ENCODE measurements at regions not wholly inside any gene's neighbourhood (a gene's known extent, or its start where the extent isn't known, plus 50 kb on each side); places are given as distances from the start of the nearest gene placed in this dataset.
"Not testable (repeated sequence)": the region's sequence is repeated elsewhere in the genome, so short reads cannot be mapped to it uniquely, and the experiment has no call there.

DNA sequence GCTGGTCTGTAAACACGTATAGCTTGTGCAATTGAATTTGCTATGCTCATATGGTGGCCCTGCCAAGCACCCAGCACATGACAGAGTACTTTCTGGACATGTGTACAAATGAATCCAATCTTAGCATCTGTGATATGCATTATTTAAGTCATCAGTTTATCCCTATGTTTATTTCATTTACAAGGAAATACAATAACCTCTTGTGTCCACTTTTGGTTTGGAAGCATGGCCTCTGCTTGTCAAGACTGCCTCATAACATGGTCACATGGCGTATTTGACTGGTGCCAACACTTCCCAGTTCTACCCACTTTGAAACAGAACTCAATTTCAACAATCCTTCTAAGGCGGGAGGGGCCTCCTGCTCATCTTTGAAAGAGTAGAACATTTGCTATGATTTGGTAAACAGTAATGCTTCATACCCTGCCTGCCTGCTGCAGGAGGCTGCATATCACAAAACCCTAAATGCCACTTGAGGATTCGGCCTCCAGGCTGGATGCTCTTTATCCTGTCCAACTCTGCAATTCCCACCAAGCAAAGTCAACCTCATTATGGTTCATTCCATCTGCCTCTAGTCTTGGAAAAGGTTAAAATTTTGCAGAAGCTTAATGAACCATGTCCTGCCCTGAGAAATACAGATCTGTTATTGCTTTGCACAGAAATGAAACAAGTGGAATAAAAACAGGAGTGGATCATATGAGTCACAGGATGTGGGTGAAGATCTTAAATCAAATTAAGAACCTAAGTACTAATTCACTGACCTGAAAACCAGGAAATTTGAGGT is 151.3 kb downstream of the CYSLTR2 start:
- no peak for DNase-seq (ENCODE audit: low read depth)
- H3K4me3 ChIP-seq (ENCODE audit: low read depth, low read length): no peak overlapping the region

DNA sequence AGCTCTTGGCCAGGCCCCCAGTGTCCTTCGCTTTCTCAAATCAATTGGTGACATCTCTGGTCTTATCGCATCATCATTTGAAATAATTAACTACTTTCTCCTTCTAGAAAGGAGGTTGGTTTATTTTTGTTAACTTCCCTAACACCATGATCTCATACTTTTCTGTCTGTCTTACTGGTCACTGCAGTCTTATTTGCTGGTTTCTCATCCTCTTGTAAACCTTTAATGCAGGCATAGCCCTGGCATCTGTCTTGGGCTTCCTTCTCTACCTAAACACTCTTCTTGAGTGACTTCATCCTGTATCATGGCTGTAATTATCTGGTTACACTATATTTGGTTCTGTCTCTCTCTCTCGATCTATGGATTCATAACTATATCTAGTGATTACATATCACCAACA is 152.8 kb downstream of the CYSLTR2 start:
- no peak overlapping the region for H3K4me3 ChIP-seq (ENCODE audit: low read depth, low read length)
- DNase-seq (ENCODE audit: low read depth): no peak

DNA sequence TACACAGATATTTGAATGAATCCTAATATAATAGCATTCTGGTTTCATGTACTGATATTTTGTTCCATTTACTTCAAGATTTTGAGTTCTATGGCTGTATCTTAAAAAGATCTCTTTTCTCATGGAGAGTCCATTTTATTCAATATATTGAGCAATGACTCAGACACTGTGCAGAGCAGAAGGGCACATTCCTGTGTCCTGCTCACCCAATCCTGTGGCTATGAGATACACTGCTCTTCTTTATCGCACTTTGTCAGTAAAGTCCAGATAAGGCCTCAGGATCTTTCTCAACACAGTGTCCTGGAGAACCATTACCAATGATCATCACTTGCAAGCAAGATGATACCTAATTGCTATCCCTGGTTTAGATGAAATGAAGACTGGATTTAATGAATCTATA is 155.0 kb downstream of the CYSLTR2 start:
- no peak for DNase-seq (ENCODE audit: low read depth)
- no peak overlapping the region for H3K4me3 ChIP-seq (ENCODE audit: low read depth, low read length)

DNA sequence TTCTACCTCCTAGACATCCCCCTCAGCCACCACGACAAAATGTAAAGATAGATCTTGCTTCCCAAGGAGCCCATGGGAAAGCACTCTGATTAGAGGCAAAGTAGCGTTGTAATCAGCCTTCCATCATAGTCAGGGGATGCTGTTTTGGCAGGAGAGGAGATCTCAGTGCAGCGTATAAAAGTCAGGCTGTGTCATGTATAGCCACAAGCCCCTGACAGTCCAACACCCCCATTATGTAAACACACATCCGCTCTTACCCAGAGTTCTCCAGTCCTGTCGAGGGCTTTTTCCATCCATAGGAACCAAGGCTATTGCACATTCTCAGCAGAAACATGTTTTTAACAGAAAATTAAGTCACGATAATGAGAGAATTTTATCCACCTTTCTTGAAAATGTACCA is 156.3 kb downstream of the CYSLTR2 start:
- DNase-seq (ENCODE audit: low read depth): no peak

DNA sequence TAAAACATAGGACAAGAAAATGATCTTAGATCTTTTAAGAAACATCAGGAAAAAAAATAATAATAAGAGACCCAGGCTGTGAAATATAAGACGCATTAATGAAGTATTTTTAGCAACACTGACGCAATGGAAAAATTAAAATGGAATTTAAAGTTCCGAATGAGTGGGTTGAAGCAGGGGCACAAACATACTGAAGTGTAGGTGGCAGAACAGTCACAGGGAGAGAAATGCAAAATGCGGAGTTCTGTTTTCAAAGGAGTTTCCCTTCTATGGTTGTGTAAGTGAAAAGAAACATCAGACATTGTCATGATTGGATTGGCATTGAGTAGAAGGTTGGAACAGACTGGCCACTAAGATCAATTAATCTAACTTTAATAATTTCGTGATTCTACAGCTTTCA is 159.8 kb downstream of the CYSLTR2 start:
- no peak overlapping the region for H3K4me3 ChIP-seq (ENCODE audit: low read depth, low read length)
- no peak for DNase-seq (ENCODE audit: low read depth)

More for the DNA sequence above, 156.3 kb downstream of the CYSLTR2 start:
- no peak overlapping the region for H3K4me3 ChIP-seq (ENCODE audit: low read depth, low read length)

DNA sequence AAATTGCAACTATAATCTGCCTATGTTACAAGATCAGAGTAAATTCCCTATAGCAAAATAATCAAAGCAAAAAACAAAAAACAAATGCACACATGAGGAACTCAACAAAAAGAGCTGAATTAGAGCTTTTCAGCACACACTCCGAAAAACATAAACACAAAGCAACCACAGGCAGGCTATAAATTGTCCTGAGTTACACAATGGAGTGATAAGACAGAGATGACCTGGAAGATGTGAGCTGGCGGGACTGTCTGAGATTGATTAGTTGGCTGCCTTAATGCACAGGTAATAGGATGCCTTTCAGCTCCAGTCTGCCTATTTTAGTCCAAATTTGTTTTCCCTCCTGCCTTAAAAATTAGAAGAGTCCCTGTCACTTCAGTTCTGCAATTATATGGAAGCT is 159.0 kb upstream of the FNDC3A start:
- DNase-seq (ENCODE audit: low read depth): no peak
- H3K4me3 ChIP-seq (ENCODE audit: low read depth, low read length): no peak overlapping the region

DNA sequence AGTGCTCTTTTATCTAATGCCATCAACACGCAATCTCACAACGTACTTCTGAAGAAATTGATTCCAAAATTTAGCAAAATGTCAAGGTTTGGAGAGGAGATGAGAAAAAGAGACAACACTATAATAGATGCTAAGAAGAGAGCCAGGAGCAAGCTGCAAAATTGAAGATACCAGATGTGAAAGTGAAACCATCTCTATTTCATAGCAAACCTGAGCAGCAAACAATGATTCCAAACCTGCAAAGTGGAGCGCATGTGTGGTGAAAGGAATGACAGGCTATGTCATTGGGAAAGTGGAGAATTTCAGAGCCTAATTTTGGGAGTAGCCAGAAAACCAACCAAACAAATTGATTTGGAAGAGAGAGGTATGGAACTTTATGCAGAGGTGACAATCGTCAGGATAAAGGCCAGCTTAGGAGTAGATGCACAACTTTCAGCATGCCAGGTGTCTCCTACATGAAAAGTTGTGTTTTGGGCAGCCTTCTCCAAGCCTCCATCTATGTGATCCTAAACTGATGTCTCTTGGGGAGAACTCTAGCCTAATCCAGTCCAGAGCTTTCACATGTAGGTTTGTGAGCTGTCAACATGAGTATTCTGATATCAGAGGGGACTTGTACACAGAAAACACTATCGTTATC is 158.4 kb upstream of the FNDC3A start:
- DNase-seq (ENCODE audit: low read depth): no peak
- no peak overlapping the region for H3K4me3 ChIP-seq (ENCODE audit: low read depth, low read length)

DNA sequence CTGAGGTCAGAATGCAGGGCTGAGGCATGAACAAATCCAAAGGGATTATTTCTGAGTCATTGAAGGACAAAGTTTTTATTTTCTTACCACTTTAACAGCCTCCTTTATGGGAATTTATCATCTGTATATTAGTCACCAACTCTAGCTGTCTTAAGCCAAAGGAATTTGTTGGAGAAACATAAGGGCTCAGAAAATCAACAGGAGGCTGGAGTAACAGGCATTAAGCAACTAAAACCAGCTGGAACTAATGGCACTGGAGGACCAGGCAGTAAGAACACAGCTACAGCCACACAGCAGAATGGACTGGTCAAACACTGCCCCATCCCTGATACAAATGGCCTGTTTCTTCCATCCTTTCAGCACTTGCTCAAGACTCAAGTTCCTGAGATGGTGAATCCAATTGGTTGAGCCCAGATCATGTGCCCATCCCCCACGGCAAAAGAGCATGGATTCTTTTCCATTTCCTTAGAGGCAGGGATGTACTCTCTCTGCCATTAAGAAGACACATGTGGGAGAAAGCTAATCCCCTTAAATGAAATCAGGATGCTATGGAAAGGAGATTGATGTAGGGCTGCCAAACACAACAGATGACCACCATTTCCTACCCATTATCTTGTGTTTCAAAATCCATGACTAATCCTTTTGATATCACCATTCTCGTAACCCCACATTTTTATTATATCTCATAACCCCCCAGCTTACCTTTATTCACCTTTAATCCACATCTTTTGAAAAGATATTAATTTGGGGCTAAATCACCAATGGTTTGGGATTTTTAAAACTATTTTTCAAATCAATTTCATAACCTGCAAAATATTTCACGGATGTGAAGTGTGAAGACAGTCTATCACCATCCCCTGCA is 157.0 kb upstream of the FNDC3A start:
- H3K4me3 ChIP-seq (ENCODE audit: low read depth, low read length): no peak overlapping the region
- peak; percentile 88 for DNase-seq (ENCODE audit: low read depth)

DNA sequence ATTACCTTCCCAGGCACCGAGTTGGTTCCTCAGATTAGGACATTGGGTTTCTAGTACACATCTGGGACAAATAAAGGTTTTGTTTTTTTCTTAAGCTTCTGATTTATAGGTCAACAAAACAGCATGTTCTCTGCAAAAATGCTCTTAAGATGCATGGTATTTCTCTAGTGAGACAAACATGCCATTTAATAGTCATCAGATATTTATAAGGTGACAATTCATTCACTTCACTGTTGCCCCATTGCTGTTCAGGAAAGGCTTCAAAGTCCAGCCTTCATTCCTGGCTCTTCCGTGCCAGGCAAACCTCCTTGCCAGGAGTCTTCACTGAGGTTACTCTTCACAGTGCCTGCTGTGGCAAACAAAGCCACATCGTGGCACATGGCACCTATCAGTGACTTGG is 156.3 kb upstream of the FNDC3A start:
- no peak overlapping the region for H3K4me3 ChIP-seq (ENCODE audit: low read depth, low read length)
- DNase-seq (ENCODE audit: low read depth): no peak

DNA sequence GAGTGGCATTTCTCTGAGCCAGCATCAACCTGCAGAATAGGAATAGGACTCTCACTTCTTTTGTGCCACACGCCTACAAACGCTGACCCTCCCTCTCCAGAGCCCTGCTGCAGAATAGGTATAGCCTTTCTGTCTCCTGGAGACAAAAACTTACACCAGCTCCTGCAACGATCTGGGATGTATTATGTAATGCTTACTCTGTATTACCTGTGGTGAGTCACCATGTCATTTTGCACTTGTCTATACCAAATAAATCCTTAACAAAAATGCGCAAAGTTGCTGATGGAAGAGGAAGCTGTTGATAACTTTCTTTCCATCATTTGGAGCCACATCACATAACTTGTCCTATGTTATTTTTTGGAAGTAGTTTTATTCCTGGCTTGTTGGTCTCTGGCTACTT is 155.8 kb upstream of the FNDC3A start:
- no peak overlapping the region for H3K4me3 ChIP-seq (ENCODE audit: low read depth, low read length)
- DNase-seq (ENCODE audit: low read depth): no peak

DNA sequence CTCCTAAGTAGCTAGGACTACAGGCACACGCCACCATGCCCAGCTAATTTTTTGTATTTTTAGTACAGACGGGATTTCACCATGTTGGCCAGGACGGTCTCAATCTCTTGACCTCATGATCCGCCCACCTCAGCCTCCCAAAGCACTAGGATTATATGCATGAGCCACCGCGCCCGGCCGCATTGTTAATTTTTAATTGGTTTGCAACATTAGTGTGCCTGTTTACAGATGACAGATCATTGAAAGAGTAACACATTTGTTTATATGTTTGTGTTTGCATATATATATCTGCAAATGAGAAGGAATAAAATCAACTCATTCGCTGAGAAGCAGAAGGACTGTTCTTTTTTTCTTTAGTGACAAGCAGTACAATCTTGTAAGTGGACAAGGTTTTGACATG is 152.2 kb upstream of the FNDC3A start:
- H3K4me3 ChIP-seq (ENCODE audit: low read depth, low read length): not testable (repeated sequence)

DNA sequence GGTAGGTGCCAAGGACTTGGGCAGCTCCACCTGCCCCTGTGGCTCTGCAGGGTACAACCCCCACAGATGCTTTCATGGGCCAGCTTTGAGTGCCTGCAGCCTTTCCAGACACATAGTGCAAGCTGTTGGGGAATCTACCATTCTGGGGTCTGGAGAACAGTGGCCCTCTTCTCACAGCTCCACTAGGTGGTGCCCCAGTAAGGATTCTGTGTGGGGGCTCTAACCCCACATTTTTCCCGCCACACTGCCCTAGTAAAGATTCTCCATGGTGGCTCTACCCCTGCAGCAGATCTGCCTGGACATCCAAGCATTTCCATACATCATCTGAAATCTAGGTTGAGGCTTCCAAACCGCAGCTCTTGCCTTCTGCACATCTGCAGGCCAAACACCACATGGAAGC is 149.7 kb upstream of the FNDC3A start:
- no peak overlapping the region for H3K4me3 ChIP-seq (ENCODE audit: low read depth, low read length)
- no peak for DNase-seq (ENCODE audit: low read depth)

More for the DNA sequence above, 152.2 kb upstream of the FNDC3A start:
- not testable (repeated sequence) for DNase-seq (ENCODE audit: low read depth)

DNA sequence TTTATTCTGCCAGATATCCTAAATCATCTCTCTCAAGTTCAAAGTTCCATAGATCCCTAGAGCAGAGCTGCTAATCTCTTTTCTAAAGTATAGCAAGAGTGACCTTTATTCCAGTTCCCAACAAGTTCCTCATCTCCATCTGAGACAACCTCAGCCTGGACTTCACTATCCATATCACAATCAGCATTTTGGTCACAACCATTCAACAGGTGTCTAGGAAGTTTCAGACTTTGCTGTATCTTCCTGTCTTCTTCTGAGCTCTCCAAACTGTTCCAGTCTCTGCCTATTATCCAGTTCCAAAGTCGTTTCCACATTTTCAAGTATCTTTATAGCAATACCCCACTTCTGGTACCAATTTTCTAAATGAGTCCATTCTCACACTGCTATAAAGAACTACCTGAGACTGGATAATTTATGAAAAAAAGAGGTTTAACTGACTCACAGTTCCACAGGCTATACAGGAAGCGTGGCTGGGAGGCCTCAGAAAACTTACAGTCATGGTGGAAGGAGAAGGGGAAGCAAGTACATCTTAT is 148.7 kb upstream of the FNDC3A start:
- DNase-seq (ENCODE audit: low read depth); H3K4me3 ChIP-seq (ENCODE audit: low read depth, low read length): not testable (repeated sequence)

DNA sequence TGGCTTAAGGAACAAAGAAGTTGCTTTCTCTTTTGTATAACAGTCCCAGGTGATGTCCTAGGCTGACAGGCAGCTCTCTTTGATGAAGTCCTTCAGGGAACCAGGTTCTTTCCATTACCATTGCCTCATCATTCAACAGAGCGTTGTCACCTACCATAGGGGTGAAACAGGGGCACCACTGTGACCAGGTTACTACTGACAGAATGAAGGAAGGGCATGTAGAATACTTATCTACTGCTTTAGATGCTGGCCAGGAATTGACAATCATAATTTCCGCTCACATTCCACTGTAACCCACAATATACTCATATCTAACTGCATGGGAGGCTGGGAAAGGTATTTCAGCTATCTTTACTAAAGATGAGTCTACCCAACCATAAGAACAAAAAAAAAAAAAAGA is 148.0 kb upstream of the FNDC3A start:
- H3K4me3 ChIP-seq (ENCODE audit: low read depth, low read length): no peak overlapping the region
- DNase-seq (ENCODE audit: low read depth): no peak

DNA sequence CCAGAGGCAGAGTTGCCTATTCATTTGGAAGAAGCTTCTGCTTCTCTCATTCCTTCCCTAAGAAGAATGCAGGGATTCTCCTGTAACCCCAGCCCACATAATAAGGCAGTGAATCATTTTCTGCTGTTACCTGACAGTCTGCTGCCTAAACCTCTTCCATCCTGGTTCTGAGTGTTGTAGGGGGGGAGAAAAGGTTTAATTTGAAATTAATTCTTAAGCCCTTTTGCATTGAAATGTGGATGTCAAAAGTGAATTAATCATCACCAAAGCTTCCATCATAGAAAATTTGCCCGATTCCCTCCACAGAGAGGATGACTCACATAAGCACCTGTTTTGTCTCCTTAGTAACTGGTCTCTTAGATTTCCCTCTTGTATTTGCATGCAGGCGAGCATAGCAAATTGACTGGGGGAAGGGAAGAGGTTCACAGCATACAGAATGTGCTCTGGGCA is 146.7 kb upstream of the FNDC3A start:
- no peak for DNase-seq (ENCODE audit: low read depth)
- no peak overlapping the region for H3K4me3 ChIP-seq (ENCODE audit: low read depth, low read length)

DNA sequence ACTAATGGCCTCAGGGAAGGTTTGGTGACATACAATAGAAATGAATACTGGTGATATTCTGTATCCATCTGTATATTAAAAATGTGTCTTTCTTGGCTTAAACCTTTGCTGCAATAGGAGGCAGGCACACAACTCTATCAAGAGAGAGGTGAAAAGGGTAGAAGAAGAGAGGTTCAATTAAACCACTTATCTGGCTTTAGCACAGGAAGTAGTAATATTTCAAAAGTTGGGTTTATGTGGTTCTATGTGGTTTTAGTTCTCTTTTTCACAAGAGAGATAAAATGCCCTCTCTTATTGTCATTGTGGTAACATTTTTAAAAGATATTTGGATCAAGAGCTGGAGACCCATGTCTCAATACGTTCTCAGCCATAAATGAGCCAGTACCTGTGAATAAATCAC is 146.2 kb upstream of the FNDC3A start:
- DNase-seq (ENCODE audit: low read depth): no peak
- H3K4me3 ChIP-seq (ENCODE audit: low read depth, low read length): no peak overlapping the region

DNA sequence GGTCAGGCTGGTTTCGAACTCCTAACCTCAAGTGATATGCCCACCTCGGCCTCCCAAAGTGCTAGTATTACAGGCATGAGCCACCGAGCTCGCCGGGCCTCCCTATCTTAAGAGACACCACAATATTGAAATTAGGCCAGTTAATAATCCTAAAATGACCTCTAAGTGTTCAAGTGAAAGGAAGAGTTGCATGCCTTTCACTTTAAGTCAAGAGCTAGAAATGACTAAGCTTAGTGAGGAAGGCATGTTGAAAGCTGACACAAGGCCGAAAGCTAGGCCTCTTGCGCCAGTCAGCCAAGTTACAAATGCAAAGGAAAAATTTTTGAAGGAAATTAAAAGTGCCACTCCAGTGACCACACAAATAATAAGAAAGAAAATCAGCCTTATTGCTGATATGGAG is 144.5 kb upstream of the FNDC3A start:
- H3K4me3 ChIP-seq (ENCODE audit: low read depth, low read length): no peak overlapping the region
- DNase-seq (ENCODE audit: low read depth): no peak

DNA sequence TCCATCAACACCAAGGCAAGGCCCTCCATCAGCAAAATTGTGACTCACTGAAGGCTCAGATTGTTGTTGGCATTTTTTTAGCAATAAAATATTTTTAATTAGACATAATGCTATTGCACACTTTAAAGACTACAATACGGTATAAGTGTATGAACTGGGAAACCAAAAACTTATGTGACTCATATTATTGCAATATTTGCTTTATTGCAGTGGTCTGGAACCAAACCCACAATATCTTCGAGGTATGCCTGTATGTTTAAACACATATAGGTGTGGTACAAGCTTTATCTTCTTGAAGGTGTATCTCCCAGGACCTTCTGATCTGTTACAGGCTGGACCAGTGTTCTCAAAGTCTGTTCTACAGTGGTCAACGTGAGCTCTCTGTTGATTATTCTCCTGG is 142.3 kb upstream of the FNDC3A start:
- no peak for DNase-seq (ENCODE audit: low read depth)
- no peak overlapping the region for H3K4me3 ChIP-seq (ENCODE audit: low read depth, low read length)

DNA sequence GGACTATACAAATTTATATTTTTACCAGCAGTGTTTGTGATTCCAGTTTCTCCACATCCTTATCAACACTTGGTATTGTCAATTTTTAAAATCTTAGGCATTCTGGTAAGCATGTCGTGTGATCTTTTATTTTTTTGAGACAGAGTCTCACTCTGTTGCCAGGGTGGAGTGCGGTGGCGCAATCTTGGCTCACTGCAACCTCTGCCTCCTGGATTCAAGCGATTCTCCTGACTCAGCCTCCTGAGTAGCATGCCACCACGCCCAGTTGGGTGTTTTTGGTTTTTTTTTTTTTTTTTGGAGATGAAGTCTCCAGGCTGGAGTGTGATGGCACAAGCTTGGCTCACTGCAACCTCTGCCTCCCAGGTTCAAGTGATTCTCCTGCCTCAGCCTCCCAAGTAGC is 140.4 kb upstream of the FNDC3A start:
- not testable (repeated sequence) for DNase-seq (ENCODE audit: low read depth); H3K4me3 ChIP-seq (ENCODE audit: low read depth, low read length)

Measured in skeletal muscle cell (primary cell).